Ovary (tissue), 3 donors: ENCODE measurements at regions not wholly inside any gene's neighbourhood (a gene's known extent, or its start where the extent isn't known, plus 50 kb on each side); places are given as distances from the start of the nearest gene placed in this dataset.

Experiments
- POLR2A ChIP-seq: fragments of 450-650 bp; IDR thresholded peaks from one replicate; pipeline ENCODE4 v1.6.1; 2017; ENCODE audit warnings: antibody characterized with exemption, mild to moderate bottlenecking, moderate library complexity
- TF ChIP-seq, protein P1 (sequence below), 3 donors: fragments of 450-650 bp in 2 of 3; fragments of 200-600 bp in 1 of 3; IDR thresholded peaks; one replicate each; pipeline versions ENCODE4 v1.5.1 to v1.8.0; 2016 to 2022; ENCODE audit warnings: antibody characterized with exemption in 3 of 3, mild to moderate bottlenecking in 1 of 3
- donor health status: DM: no; HTN: no; CAD: no.

GRCh38 chr1:99110140-99111041 is 105.7 kb upstream of the PLPPR5 start:
- TF ChIP-seq, protein P1, sequence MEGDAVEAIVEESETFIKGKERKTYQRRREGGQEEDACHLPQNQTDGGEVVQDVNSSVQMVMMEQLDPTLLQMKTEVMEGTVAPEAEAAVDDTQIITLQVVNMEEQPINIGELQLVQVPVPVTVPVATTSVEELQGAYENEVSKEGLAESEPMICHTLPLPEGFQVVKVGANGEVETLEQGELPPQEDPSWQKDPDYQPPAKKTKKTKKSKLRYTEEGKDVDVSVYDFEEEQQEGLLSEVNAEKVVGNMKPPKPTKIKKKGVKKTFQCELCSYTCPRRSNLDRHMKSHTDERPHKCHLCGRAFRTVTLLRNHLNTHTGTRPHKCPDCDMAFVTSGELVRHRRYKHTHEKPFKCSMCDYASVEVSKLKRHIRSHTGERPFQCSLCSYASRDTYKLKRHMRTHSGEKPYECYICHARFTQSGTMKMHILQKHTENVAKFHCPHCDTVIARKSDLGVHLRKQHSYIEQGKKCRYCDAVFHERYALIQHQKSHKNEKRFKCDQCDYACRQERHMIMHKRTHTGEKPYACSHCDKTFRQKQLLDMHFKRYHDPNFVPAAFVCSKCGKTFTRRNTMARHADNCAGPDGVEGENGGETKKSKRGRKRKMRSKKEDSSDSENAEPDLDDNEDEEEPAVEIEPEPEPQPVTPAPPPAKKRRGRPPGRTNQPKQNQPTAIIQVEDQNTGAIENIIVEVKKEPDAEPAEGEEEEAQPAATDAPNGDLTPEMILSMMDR (IDR thresholded peaks at IDR 0.05): no peak
- TF ChIP-seq POLR2A: no peak
